Esophagus squamous epithelium (tissue), 5 donors: ENCODE measurements at regions not wholly inside any gene's neighbourhood (a gene's known extent, or its start where the extent isn't known, plus 50 kb on each side); places are given as distances from the start of the nearest gene placed in this dataset.

Experiments used
- DNase-seq: peaks from one replicate; lab custom pipeline; 2025; lab: John Stamatoyannopoulos, UW
- H3K27ac ChIP-seq, 4 donors: fragments of 200-600 bp; sonication (generic); one replicate each; pipeline ENCODE4 v1.5.1; 2016 to 2019; ENCODE audit warnings: mild to moderate bottlenecking in 1 of 4
- H3K27me3 ChIP-seq, 4 donors: fragments of 200-600 bp; sonication (generic); 1 replicate in 3 of 4; 2 replicates in 1 of 4; pipeline versions ENCODE4 v1.5.1 to v1.6.0; 2017 to 2021; ENCODE audit warnings: antibody characterized with exemption in 1 of 4
- H3K36me3 ChIP-seq, 3 donors: fragments of 200-600 bp; sonication (generic); one replicate each; pipeline ENCODE4 v1.5.1; 2016 to 2019
- H3K4me1 ChIP-seq, 3 donors: fragments of 200-600 bp; sonication (generic); one replicate each; pipeline ENCODE4 v1.5.1; 2017 to 2019
- H3K4me3 ChIP-seq, 4 donors: fragments of 200-600 bp; sonication (generic); 1 replicate in 3 of 4; 2 replicates in 1 of 4; pipeline ENCODE4 v1.5.1; 2016 to 2019; ENCODE audit warnings: mild to moderate bottlenecking in 2 of 4, moderate library complexity in 1 of 4
- H3K9me3 ChIP-seq, 3 donors: fragments of 200-600 bp; sonication (generic); one replicate each; pipeline ENCODE4 v1.5.1; 2016 to 2019
- POLR2A ChIP-seq, 4 donors: fragments of 450-650 bp; IDR thresholded peaks; one replicate each; pipeline ENCODE4 v1.6.1; 2017; ENCODE audit warnings: antibody characterized with exemption in 4 of 4, mild to moderate bottlenecking in 4 of 4, moderate library complexity in 3 of 4
- WGBS, 2 donors: methylation state at CpG; one replicate each; pipeline ENCODE4 v1.1.5; 2018; 5-methylcytosine and 5-hydroxymethylcytosine counted together
- intact Hi-C: fragments of 100-400 bp; cut with DNase I; formaldehyde crosslinking; loops from one replicate; pipeline ENCODE4 v1.15.0; 2022
- TF ChIP-seq, protein P1 (sequence below), 6 experiments: fragments of 450-650 bp in 4 of 6; fragments of 200-600 bp in 2 of 6; sonication (generic) in 2 of 6; IDR thresholded peaks; one replicate each; pipeline ENCODE4 v1.5.1; 2016 to 2019; ENCODE audit warnings: antibody characterized with exemption in 6 of 6, mild to moderate bottlenecking in 4 of 6, moderate library complexity in 4 of 6
- donor health status: DM: yes; HTN: yes; CAD: no.

GRCh38 chr9:73023025-73023541 lies 70.2 kb upstream of the ALDH1A1 start:
- 5 to 9% methylated on average over 7 of the region's 7 CpGs for WGBS, 2 donors
- intact Hi-C loops, result no loop called here
- Histone ChIP-seq H3K4me3 (no peak overlapping the region), H3K36me3 (no peaks in the 10 kb centered on the region), H3K27ac (peak overlapping the region in 2 of 4 donors; percentile 30 to 40), H3K27me3 (no peaks in the 10 kb centered on the region), H3K9me3 (no peaks in the 10 kb centered on the region), H3K4me1 (peaks cover 0 to 12% (median 5%) of the 10 kb centered on the region in 3 donors)
- TF ChIP-seq, protein P1, sequence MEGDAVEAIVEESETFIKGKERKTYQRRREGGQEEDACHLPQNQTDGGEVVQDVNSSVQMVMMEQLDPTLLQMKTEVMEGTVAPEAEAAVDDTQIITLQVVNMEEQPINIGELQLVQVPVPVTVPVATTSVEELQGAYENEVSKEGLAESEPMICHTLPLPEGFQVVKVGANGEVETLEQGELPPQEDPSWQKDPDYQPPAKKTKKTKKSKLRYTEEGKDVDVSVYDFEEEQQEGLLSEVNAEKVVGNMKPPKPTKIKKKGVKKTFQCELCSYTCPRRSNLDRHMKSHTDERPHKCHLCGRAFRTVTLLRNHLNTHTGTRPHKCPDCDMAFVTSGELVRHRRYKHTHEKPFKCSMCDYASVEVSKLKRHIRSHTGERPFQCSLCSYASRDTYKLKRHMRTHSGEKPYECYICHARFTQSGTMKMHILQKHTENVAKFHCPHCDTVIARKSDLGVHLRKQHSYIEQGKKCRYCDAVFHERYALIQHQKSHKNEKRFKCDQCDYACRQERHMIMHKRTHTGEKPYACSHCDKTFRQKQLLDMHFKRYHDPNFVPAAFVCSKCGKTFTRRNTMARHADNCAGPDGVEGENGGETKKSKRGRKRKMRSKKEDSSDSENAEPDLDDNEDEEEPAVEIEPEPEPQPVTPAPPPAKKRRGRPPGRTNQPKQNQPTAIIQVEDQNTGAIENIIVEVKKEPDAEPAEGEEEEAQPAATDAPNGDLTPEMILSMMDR (IDR thresholded peaks at IDR 0.05), result peak; percentile 41 to 86 (median 80)
- TF ChIP-seq POLR2A (IDR thresholded peaks at IDR 0.05), result no peak
- no peak for DNase-seq

DNA sequence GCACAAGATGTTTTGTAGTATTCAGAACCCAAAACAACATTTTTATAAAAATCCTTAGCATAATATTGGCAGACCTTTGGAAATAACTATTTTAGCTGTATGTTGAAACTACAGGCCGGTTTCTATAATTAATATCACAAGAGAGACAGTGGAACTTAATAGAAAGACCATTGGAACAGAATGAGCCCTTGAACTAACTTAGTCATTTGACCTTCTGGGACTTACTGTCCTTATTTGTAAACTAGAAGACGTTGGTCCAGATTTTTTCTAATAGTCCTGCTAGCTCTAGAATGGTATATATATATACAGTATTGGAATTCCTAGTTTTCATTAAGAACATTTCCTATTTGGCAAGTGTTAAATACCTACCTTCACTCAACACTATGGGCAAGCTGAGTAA lies 69.5 kb upstream of the ALDH1A1 start:
- no peak for DNase-seq
- intact Hi-C loops, result no loop called here
- H3K9me3 ChIP-seq, result no peaks in the 10 kb centered on the region
- H3K27me3 ChIP-seq, result no peaks in the 10 kb centered on the region
- 48 to 52% methylated on average over 2 of the region's 2 CpGs for WGBS, 2 donors
- no peak overlapping the region for H3K27ac ChIP-seq
- H3K4me1 ChIP-seq, result peaks cover 0 to 12% (median 5%) of the 10 kb centered on the region in 3 donors
- H3K4me3 ChIP-seq, result no peak overlapping the region
- TF ChIP-seq POLR2A (IDR thresholded peaks at IDR 0.05), result no peak
- TF ChIP-seq, protein P1 (IDR thresholded peaks at IDR 0.05), result no peak
- H3K36me3 ChIP-seq, result no peaks in the 10 kb centered on the region

- DNase-seq, result no peak
- Histone ChIP-seq H3K4me1 (peaks cover 0 to 12% (median 5%) of the 10 kb centered on the region in 3 donors), H3K27me3 (no peaks in the 10 kb centered on the region), H3K36me3 (no peaks in the 10 kb centered on the region), H3K4me3 (no peak overlapping the region), H3K9me3 (no peaks in the 10 kb centered on the region), H3K27ac (no peak overlapping the region)
- intact Hi-C loops, result no loop called here
- TF ChIP-seq POLR2A (IDR thresholded peaks at IDR 0.05), result no peak
- TF ChIP-seq, protein P1 (IDR thresholded peaks at IDR 0.05), result no peak
- WGBS, 2 donors, result 67 to 80% methylated on average over 3 of the region's 3 CpGs
These were observed 68.0 kb upstream of the ALDH1A1 start for GRCh38 chr9:73020877-73021276.

GRCh38 chr9:73014011-73014410 lies 61.2 kb upstream of the ALDH1A1 start:
- H3K4me1 ChIP-seq, result peaks cover 0 to 4% (median 0%) of the 10 kb centered on the region in 3 donors
- no peak overlapping the region for H3K4me3 ChIP-seq
- H3K9me3 ChIP-seq, result no peaks in the 10 kb centered on the region
- intact Hi-C loops, result no loop called here
- H3K27me3 ChIP-seq, result no peaks in the 10 kb centered on the region
- no peak for DNase-seq
- no peak for TF ChIP-seq POLR2A (IDR thresholded peaks at IDR 0.05)
- TF ChIP-seq, protein P1 (IDR thresholded peaks at IDR 0.05), result no peak
- H3K27ac ChIP-seq, result no peak overlapping the region
- no peaks in the 10 kb centered on the region for H3K36me3 ChIP-seq

GRCh38 chr9:73011956-73012355 lies 59.1 kb upstream of the ALDH1A1 start:
- no peaks in the 10 kb centered on the region for H3K36me3 ChIP-seq
- TF ChIP-seq, protein P1 (IDR thresholded peaks at IDR 0.05), result no peak
- TF ChIP-seq POLR2A (IDR thresholded peaks at IDR 0.05), result no peak
- no peak overlapping the region for H3K27ac ChIP-seq
- H3K27me3 ChIP-seq, result no peaks in the 10 kb centered on the region
- H3K4me3 ChIP-seq, result no peak overlapping the region
- intact Hi-C loops, result no loop called here
- peaks cover 0 to 4% (median 0%) of the 10 kb centered on the region in 3 donors for H3K4me1 ChIP-seq
- 78 to 93% methylated on average over 2 of the region's 2 CpGs for WGBS, 2 donors
- H3K9me3 ChIP-seq, result no peaks in the 10 kb centered on the region
- no peak for DNase-seq
